Upper lobe of left lung (tissue), 6 donors: ENCODE measurements at regions not wholly inside any gene's neighbourhood (a gene's known extent, or its start where the extent isn't known, plus 50 kb on each side); places are given as distances from the start of the nearest gene placed in this dataset.

Experiments used
- ATAC-seq, 2 donors: fragments of 200-7000 bp; cut with Tn5 transposase; one replicate each; pipeline ENCODE4 v1.9.1; 2022; ENCODE audit warnings: mild to moderate bottlenecking in 2 of 2, moderate library complexity in 2 of 2; ENCODE audit not compliant: low FRiP score in 2 of 2
- DNase-seq, 2 donors: peaks; one replicate each; pipeline ENCODE4 v3.0.0-alpha.2; 2019 to 2020
- H3K27ac ChIP-seq, 4 donors: fragments of 200-600 bp; sonication (generic); one replicate each; pipeline ENCODE4 v1.5.1; 2016 to 2019
- H3K27me3 ChIP-seq, 4 donors: fragments of 200-600 bp; sonication (generic); one replicate each; pipeline ENCODE4 v1.5.1; 2017 to 2019
- H3K36me3 ChIP-seq, 4 donors: fragments of 200-600 bp; sonication (generic); one replicate each; pipeline ENCODE4 v1.5.1; 2016 to 2019
- H3K4me1 ChIP-seq, 4 donors: fragments of 200-600 bp; sonication (generic); one replicate each; pipeline ENCODE4 v1.5.1; 2018 to 2019
- H3K4me3 ChIP-seq, 4 donors: fragments of 200-600 bp; sonication (generic); one replicate each; pipeline ENCODE4 v1.5.1; 2017 to 2019; ENCODE audit warnings: mild to moderate bottlenecking in 2 of 4, moderate library complexity in 1 of 4
- H3K9me3 ChIP-seq, 4 donors: fragments of 200-600 bp; sonication (generic); one replicate each; pipeline ENCODE4 v1.5.1; 2018 to 2019
- CTCF ChIP-seq, 6 experiments: fragments of 450-650 bp in 4 of 6; fragments of 200-600 bp in 2 of 6; sonication (generic) in 2 of 6; IDR thresholded peaks; one replicate each; pipeline ENCODE4 v1.5.1; 2016 to 2019; ENCODE audit warnings: antibody characterized with exemption in 6 of 6
- EP300 ChIP-seq, 4 donors: sonication (generic); formaldehyde crosslinking; IDR thresholded peaks; one replicate each; pipeline ENCODE4 v1.5.1; 2017; ENCODE audit warnings: antibody characterized with exemption in 4 of 4, control low read depth in 2 of 4
- POLR2A ChIP-seq, 4 donors: fragments of 450-650 bp; IDR thresholded peaks; one replicate each; pipeline ENCODE4 v1.5.1; 2016 to 2017; ENCODE audit warnings: antibody characterized with exemption in 4 of 4, mild to moderate bottlenecking in 2 of 4
- POLR2AphosphoS5 ChIP-seq, 2 donors: sonication (generic); formaldehyde crosslinking; IDR thresholded peaks; one replicate each; pipeline ENCODE4 v1.5.1; 2017; ENCODE audit warnings: antibody characterized with exemption in 2 of 2
- WGBS, 2 donors: methylation state at CpG; one replicate each; pipeline ENCODE4 v1.1.5; 2017 to 2018; 5-methylcytosine and 5-hydroxymethylcytosine counted together
- donor health status: DM: no; HTN: no; CAD: no; lungs with moderate emphysema.
- donor health status: DM: no; HTN: yes; CAD: no; lungs with severe emphysema.

- Histone ChIP-seq H3K4me1 (no peaks in the 10 kb centered on the region), H3K9me3 (no peaks in the 10 kb centered on the region), H3K4me3 (no peak overlapping the region), H3K27me3 (no peaks in the 10 kb centered on the region), H3K27ac (no peak overlapping the region), H3K36me3 (no peaks in the 10 kb centered on the region)
- WGBS, 2 donors: 88 to 94% methylated on average over 3 of the region's 3 CpGs
- no peak for DNase-seq
- TF ChIP-seq CTCF (IDR thresholded peaks at IDR 0.05): no peak
- no peak for TF ChIP-seq POLR2AphosphoS5 (IDR thresholded peaks at IDR 0.05)
- no peak for TF ChIP-seq EP300 (IDR thresholded peaks at IDR 0.05)
- no peak for TF ChIP-seq POLR2A (IDR thresholded peaks at IDR 0.05)
- no peak for ATAC-seq
Measured at GRCh38 chr15:56814429-56814828, 81.1 kb upstream of the ZNF280D start.

DNA sequence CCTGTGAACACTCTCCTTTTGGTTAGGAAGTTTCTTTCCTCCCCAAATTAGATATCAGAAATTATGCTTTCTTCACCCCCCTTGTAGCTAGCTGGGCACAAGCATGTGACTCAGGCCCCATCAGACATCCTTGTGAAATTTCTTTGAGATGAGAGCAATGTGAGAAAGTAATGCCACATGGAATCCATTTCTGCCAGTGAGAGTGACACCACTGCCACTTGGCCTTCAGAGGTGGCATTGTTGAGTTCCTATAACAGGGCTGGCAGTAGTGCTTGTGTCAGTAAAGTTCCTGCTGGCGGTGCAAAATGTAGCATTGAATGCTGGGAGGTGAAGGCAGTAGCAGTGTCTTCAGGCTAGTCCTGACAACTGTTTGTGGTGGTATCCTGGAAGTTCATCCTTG is 80.7 kb upstream of the ZNF280D start:
- Histone ChIP-seq H3K27ac (no peak overlapping the region), H3K36me3 (no peaks in the 10 kb centered on the region), H3K9me3 (no peaks in the 10 kb centered on the region), H3K27me3 (no peaks in the 10 kb centered on the region), H3K4me3 (no peak overlapping the region), H3K4me1 (no peaks in the 10 kb centered on the region)
- no peak for TF ChIP-seq POLR2AphosphoS5 (IDR thresholded peaks at IDR 0.05)
- no peak for DNase-seq
- ATAC-seq: no peak
- WGBS, 2 donors: 0% methylated on average over 1 of the region's 1 CpG

DNA sequence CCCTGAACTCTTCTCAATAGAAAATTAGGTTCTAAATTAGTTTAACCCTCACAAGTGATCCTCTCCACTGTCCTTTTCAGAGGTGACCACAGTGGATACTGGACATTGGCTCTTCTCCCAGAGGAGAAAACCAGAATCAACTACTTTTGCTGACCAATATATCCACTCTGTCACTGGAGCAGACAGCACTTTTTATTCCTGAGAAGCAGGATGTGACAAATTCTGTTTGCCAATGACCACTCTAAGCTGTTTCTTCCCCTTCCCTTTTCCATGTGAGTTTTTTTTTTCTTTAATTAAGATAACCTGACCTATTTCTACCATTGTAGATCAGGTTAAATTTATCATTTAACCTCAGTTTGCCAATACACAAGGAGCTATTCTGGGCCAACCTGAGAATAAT is 79.7 kb upstream of the ZNF280D start:
- DNase-seq (no peak), ATAC-seq (no peak)
- Histone ChIP-seq H3K4me1 (no peaks in the 10 kb centered on the region), H3K27ac (no peak overlapping the region), H3K4me3 (no peak overlapping the region), H3K36me3 (no peaks in the 10 kb centered on the region), H3K27me3 (no peaks in the 10 kb centered on the region), H3K9me3 (peaks cover 0 to 9% (median 6%) of the 10 kb centered on the region in 4 donors)
- TF ChIP-seq POLR2A (IDR thresholded peaks at IDR 0.05): no peak
- TF ChIP-seq CTCF (IDR thresholded peaks at IDR 0.05): no peak
- no peak for TF ChIP-seq EP300 (IDR thresholded peaks at IDR 0.05)
- no peak for TF ChIP-seq POLR2AphosphoS5 (IDR thresholded peaks at IDR 0.05)

GRCh38 chr15:56812221-56812620 is 78.9 kb upstream of the ZNF280D start:
- Histone ChIP-seq H3K9me3 (peaks cover 0 to 15% (median 8%) of the 10 kb centered on the region in 4 donors), H3K36me3 (no peaks in the 10 kb centered on the region), H3K4me1 (no peaks in the 10 kb centered on the region), H3K27ac (no peak overlapping the region), H3K4me3 (no peak overlapping the region), H3K27me3 (no peaks in the 10 kb centered on the region)
- TF ChIP-seq POLR2A (IDR thresholded peaks at IDR 0.05) (no peak), CTCF (IDR thresholded peaks at IDR 0.05) (no peak), POLR2AphosphoS5 (IDR thresholded peaks at IDR 0.05) (no peak), EP300 (IDR thresholded peaks at IDR 0.05) (no peak)
- no peak for DNase-seq
- 48 to 66% methylated on average over 3 of the region's 3 CpGs for WGBS, 2 donors
- ATAC-seq: no peak

GRCh38 chr15:56811586-56811985 is 78.3 kb upstream of the ZNF280D start:
- H3K27me3 ChIP-seq: no peaks in the 10 kb centered on the region
- H3K27ac ChIP-seq: no peak overlapping the region
- no peak for TF ChIP-seq EP300 (IDR thresholded peaks at IDR 0.05)
- no peak for TF ChIP-seq POLR2A (IDR thresholded peaks at IDR 0.05)
- no peak for TF ChIP-seq CTCF (IDR thresholded peaks at IDR 0.05)
- no peak for TF ChIP-seq POLR2AphosphoS5 (IDR thresholded peaks at IDR 0.05)
- DNase-seq (no peak), ATAC-seq (no peak)
- H3K36me3 ChIP-seq: no peaks in the 10 kb centered on the region
- H3K4me1 ChIP-seq: no peaks in the 10 kb centered on the region
- 89 to 90% methylated on average over 4 of the region's 4 CpGs for WGBS, 2 donors
- H3K4me3 ChIP-seq: no peak overlapping the region
- peaks cover 0 to 15% (median 8%) of the 10 kb centered on the region in 4 donors for H3K9me3 ChIP-seq
